Neural cell (in vitro differentiated cells): ENCODE measurements at regions not wholly inside any gene's neighbourhood (a gene's known extent, or its start where the extent isn't known, plus 50 kb on each side); places are given as distances from the start of the nearest gene placed in this dataset.
"Not testable (repeated sequence)": the region's sequence is repeated elsewhere in the genome, so short reads cannot be mapped to it uniquely, and the experiment has no call there.

Experiments used
- H2AFZ ChIP-seq: fragments of 200-600, 300-800 bp; sonication (generic), shearing (Covaris generic); 2 replicates; pipeline ENCODE4 v1.6.0; 2014; ENCODE audit warnings: low read depth, mild to moderate bottlenecking, antibody characterized with exemption, low read length, moderate library complexity
- H3F3A ChIP-seq: fragments of 200-600 bp; shearing (Covaris generic); 2 replicates; pipeline ENCODE4 v1.6.1; 2016; ENCODE audit warnings: mild to moderate bottlenecking, moderate library complexity, mixed read lengths, antibody characterized with exemption, low read length; ENCODE audit not compliant: insufficient read depth, poor library complexity, severe bottlenecking
- H3K27ac ChIP-seq: fragments of 200-600, 300-800 bp; sonication (generic), shearing (Covaris generic); 2 replicates; pipeline ENCODE4 v1.5.1; 2014; ENCODE audit warnings: mild to moderate bottlenecking, low read length, moderate library complexity
- H3K27me3 ChIP-seq: fragments of 300-800, 200-600 bp; sonication (generic), shearing (Covaris generic); 2 replicates; pipeline ENCODE4 v1.6.0; 2014; ENCODE audit warnings: mild to moderate bottlenecking, low read depth, low read length, moderate library complexity; ENCODE audit not compliant: insufficient read depth
- H3K36me3 ChIP-seq: fragments of 300-800, 200-600 bp; sonication (generic), shearing (Covaris generic); 2 replicates; pipeline ENCODE4 v1.5.1; 2014; ENCODE audit warnings: mild to moderate bottlenecking, antibody characterized with exemption, low read length, moderate library complexity; ENCODE audit not compliant: insufficient read depth
- H3K4me2 ChIP-seq: fragments of 300-800, 200-600 bp; sonication (generic), shearing (Covaris generic); 2 replicates; pipeline ENCODE4 v1.6.0; 2014; ENCODE audit warnings: mild to moderate bottlenecking, low read length
- H3K4me3 ChIP-seq: fragments of 300-800, 200-600 bp; sonication (generic), shearing (Covaris generic); 2 replicates; pipeline ENCODE4 v1.5.1; 2014; ENCODE audit warnings: mild to moderate bottlenecking, low read length, moderate library complexity
- H3K79me2 ChIP-seq: fragments of 200-600 bp; shearing (Covaris generic); replicated peaks from 2 replicates; pipeline ENCODE4 v1.6.0; 2014; ENCODE audit warnings: mild to moderate bottlenecking, low read length, moderate library complexity; ENCODE audit not compliant: insufficient read depth
- H3K9ac ChIP-seq: fragments of 300-800, 200-600 bp; sonication (generic), shearing (Covaris generic); 2 replicates; pipeline ENCODE4 v1.6.1; 2016; ENCODE audit warnings: mild to moderate bottlenecking, low read length, mixed read lengths
- H3K9me2 ChIP-seq: fragments of 200-600 bp; shearing (Covaris generic); 2 replicates; pipeline ENCODE4 v1.6.1; 2016; ENCODE audit warnings: mild to moderate bottlenecking, low read length, mixed read lengths; ENCODE audit not compliant: insufficient read depth
- H3K9me3 ChIP-seq: fragments of 200-600, 300-800 bp; sonication (generic), shearing (Covaris generic); 2 replicates; pipeline ENCODE4 v1.6.1; 2016; ENCODE audit warnings: mild to moderate bottlenecking, mixed run types, low read length, moderate library complexity, mixed read lengths
- H4K20me1 ChIP-seq: fragments of 200-600 bp; shearing (Covaris generic); 2 replicates; pipeline ENCODE4 v1.6.1; 2016; ENCODE audit warnings: mild to moderate bottlenecking, mixed run types; ENCODE audit not compliant: insufficient read depth
- CTCF ChIP-seq: fragments of 450-650 bp; IDR thresholded peaks from 2 replicates; pipeline ENCODE4 v1.5.1; 2014; ENCODE audit warnings: antibody characterized with exemption, mild to moderate bottlenecking, moderate library complexity; ENCODE audit not compliant: poor library complexity, severe bottlenecking
- EP300 ChIP-seq: fragments of 450-650 bp; conservative IDR thresholded peaks from 2 replicates; pipeline ENCODE4 v1.6.1; 2014; ENCODE audit warnings: antibody characterized with exemption, mild to moderate bottlenecking, moderate library complexity; ENCODE audit not compliant: poor library complexity, severe bottlenecking
- EZH2 ChIP-seq: fragments of 200-600, 300-800 bp; shearing (Covaris generic), sonication (generic); IDR thresholded peaks from 2 replicates; pipeline ENCODE4 v1.6.1; 2014; ENCODE audit warnings: antibody characterized with exemption, low read length, borderline replicate concordance, mild to moderate bottlenecking; ENCODE audit not compliant: insufficient read depth, poor library complexity, severe bottlenecking
- POLR2AphosphoS5 ChIP-seq: IDR thresholded peaks from 2 replicates; pipeline ENCODE4 v1.6.1; 2012
- RAD21 ChIP-seq: fragments of 450-650 bp; conservative IDR thresholded peaks from 2 replicates; pipeline ENCODE4 v1.6.1; 2014; ENCODE audit warnings: antibody characterized with exemption, mild to moderate bottlenecking, moderate library complexity
- REST ChIP-seq: IDR thresholded peaks from 2 replicates; pipeline ENCODE4 v1.6.1; 2012; ENCODE audit warnings: borderline replicate concordance
- SMC3 ChIP-seq: fragments of 450-650 bp; conservative IDR thresholded peaks from 2 replicates; pipeline ENCODE4 v1.6.1; 2014; ENCODE audit warnings: antibody characterized with exemption, mild to moderate bottlenecking, moderate library complexity; ENCODE audit not compliant: poor library complexity
- TAF1 ChIP-seq: IDR thresholded peaks from 2 replicates; pipeline ENCODE4 v1.6.1; 2012; ENCODE audit warnings: low read depth

GRCh38 chr16:17964196-17964595 is 372.3 kb downstream of the NPIPA8 start:
- Histone ChIP-seq H3K4me2 (no peak overlapping the region), H3K9me2 (no peaks in the 10 kb centered on the region), H2AFZ (no peak overlapping the region), H3K27ac (no peak overlapping the region), H3F3A (no peaks in the 10 kb centered on the region), H4K20me1 (no peaks in the 10 kb centered on the region), H3K79me2 (no peaks in the 10 kb centered on the region), H3K9me3 (no peaks in the 10 kb centered on the region), H3K27me3 (no peaks in the 10 kb centered on the region), H3K4me3 (no peak overlapping the region), H3K36me3 (no peaks in the 10 kb centered on the region), H3K9ac (no peak overlapping the region)
- TF ChIP-seq REST (no peak), TAF1 (no peak), SMC3 (no peak), RAD21 (no peak), POLR2AphosphoS5 (no peak), EP300 (no peak)

GRCh38 chr16:17963185-17963836 is 373.2 kb downstream of the NPIPA8 start:
- no peaks in the 10 kb centered on the region for H3K36me3 ChIP-seq
- H3K79me2 ChIP-seq, result no peaks in the 10 kb centered on the region
- no peaks in the 10 kb centered on the region for H3F3A ChIP-seq
- no peaks in the 10 kb centered on the region for H3K9me2 ChIP-seq
- no peaks in the 10 kb centered on the region for H3K27me3 ChIP-seq
- no peak overlapping the region for H3K4me3 ChIP-seq
- H4K20me1 ChIP-seq, result no peaks in the 10 kb centered on the region
- H3K4me2 ChIP-seq, result no peak overlapping the region
- H3K9me3 ChIP-seq, result no peaks in the 10 kb centered on the region
- TF ChIP-seq CTCF, result no peak
- no peak for TF ChIP-seq RAD21
- TF ChIP-seq EZH2, result no peak
- H2AFZ ChIP-seq, result no peak overlapping the region
- no peak overlapping the region for H3K27ac ChIP-seq
- no peak overlapping the region for H3K9ac ChIP-seq

- Histone ChIP-seq H3K9me3 (no peaks in the 10 kb centered on the region), H3K9ac (no peak overlapping the region), H4K20me1 (no peaks in the 10 kb centered on the region), H3K4me3 (no peak overlapping the region), H2AFZ (no peak overlapping the region), H3K27me3 (no peaks in the 10 kb centered on the region), H3K36me3 (no peaks in the 10 kb centered on the region), H3K9me2 (no peaks in the 10 kb centered on the region), H3K79me2 (no peaks in the 10 kb centered on the region), H3F3A (no peaks in the 10 kb centered on the region), H3K4me2 (no peak overlapping the region), H3K27ac (no peak overlapping the region)
- no peak for TF ChIP-seq TAF1
- TF ChIP-seq CTCF, result no peak
- no peak for TF ChIP-seq POLR2AphosphoS5
These were observed 373.8 kb downstream of the NPIPA8 start for GRCh38 chr16:17962726-17963125.

- not testable (repeated sequence) for H3K4me2 ChIP-seq, H4K20me1 ChIP-seq, H3F3A ChIP-seq, H3K79me2 ChIP-seq, H3K9ac ChIP-seq, H3K27ac ChIP-seq, H3K27me3 ChIP-seq, H3K9me2 ChIP-seq, H3K9me3 ChIP-seq, H3K36me3 ChIP-seq, H2AFZ ChIP-seq, H3K4me3 ChIP-seq
These were observed 374.7 kb downstream of the NPIPA8 start for GRCh38 chr16:17961822-17962221.
